GM10248 (cell line): ENCODE measurements at regions not wholly inside any gene's neighbourhood (a gene's known extent, or its start where the extent isn't known, plus 50 kb on each side); places are given as distances from the start of the nearest gene placed in this dataset.

Source experiments
- CTCF ChIA-PET: fragments of 300-600 bp; sonication (Branson Sonifier 250); formaldehyde crosslinking; extraction: SDS; loops from one replicate; lab custom pipeline; 2021; ENCODE audit warnings: antibody characterized with exemption; lab: Yijun Ruan, JAX
- POLR2A ChIA-PET: fragments of 350-650 bp; sonication (Branson Sonifier 250); formaldehyde crosslinking; extraction: SDS; loops from one replicate; lab custom pipeline; 2020; ENCODE audit warnings: antibody characterized with exemption; lab: Yijun Ruan, JAX
- DNase-seq: peaks from one replicate; pipeline ENCODE4 v3.0.0; 2012; ENCODE audit errors: extremely low spot score
- CTCF ChIP-seq: IDR thresholded peaks from 2 replicates; pipeline ENCODE4 v1.5.1; 2012; ENCODE audit warnings: mild to moderate bottlenecking, low read depth; ENCODE audit errors: extremely low read depth, missing control alignments, control extremely low read depth

GRCh38 chr22:44548981-44549380 is 50.9 kb upstream of the RTL6 start:
- CTCF ChIA-PET = no interaction called here
- POLR2A ChIA-PET = no interaction called here
- TF ChIP-seq CTCF = no peak
- DNase-seq = no peak
